Prostate gland (tissue), 2 donors: ENCODE measurements at regions not wholly inside any gene's neighbourhood (a gene's known extent, or its start where the extent isn't known, plus 50 kb on each side); places are given as distances from the start of the nearest gene placed in this dataset.

ENCODE experiments used
- DNase-seq: peaks from one replicate; pipeline ENCODE4 v3.0.0-alpha.2; 2019; ENCODE audit warnings: low spot score
- H3K27ac ChIP-seq, 2 donors: fragments of 200-600 bp; sonication (generic); 2 replicates each; pipeline ENCODE4 v1.5.1; 2017 to 2019
- H3K27me3 ChIP-seq: fragments of 200-600 bp; sonication (generic); replicated peaks from 2 replicates; pipeline ENCODE4 v1.5.1; 2019; ENCODE audit not compliant: insufficient read depth
- H3K36me3 ChIP-seq, 2 donors: fragments of 200-600 bp; sonication (generic); 1 replicate in 1 of 2; 2 replicates in 1 of 2; pipeline versions ENCODE4 v1.5.1 to v1.8.1; 2017 to 2019
- H3K4me1 ChIP-seq: fragments of 200-600 bp; sonication (generic); replicated peaks from 2 replicates; pipeline ENCODE4 v1.5.1; 2019
- H3K4me3 ChIP-seq, 2 donors: fragments of 200-600 bp; sonication (generic); 2 replicates each; pipeline ENCODE4 v1.5.1; 2017 to 2019
- H3K9me3 ChIP-seq: fragments of 200-600 bp; sonication (generic); 2 replicates; pipeline ENCODE4 v1.5.1; 2017
- CTCF ChIP-seq, 4 experiments: fragments of 200-600 bp in 2 of 4; fragments of 450-650 bp in 2 of 4; sonication (generic) in 2 of 4; IDR thresholded peaks; 1 replicate in 3 of 4; 2 replicates in 1 of 4; pipeline ENCODE4 v1.5.1; 2016 to 2019; ENCODE audit warnings: antibody characterized with exemption in 4 of 4, mild to moderate bottlenecking in 2 of 4, moderate library complexity in 2 of 4
- POLR2A ChIP-seq: fragments of 450-650 bp; IDR thresholded peaks from one replicate; pipeline ENCODE4 v1.6.1; 2016; ENCODE audit warnings: antibody characterized with exemption, mild to moderate bottlenecking
- POLR2AphosphoS5 ChIP-seq: sonication (generic); formaldehyde crosslinking; IDR thresholded peaks from one replicate; pipeline ENCODE4 v1.6.1; 2017; ENCODE audit warnings: antibody characterized with exemption
- WGBS: methylation state at CpG from one replicate; pipeline ENCODE4 v1.1.5; 2018; 5-methylcytosine and 5-hydroxymethylcytosine counted together
- intact Hi-C: fragments of 100-400 bp; cut with DNase I; formaldehyde crosslinking; loops from one replicate; pipeline ENCODE4 v1.14.2; 2022

DNA sequence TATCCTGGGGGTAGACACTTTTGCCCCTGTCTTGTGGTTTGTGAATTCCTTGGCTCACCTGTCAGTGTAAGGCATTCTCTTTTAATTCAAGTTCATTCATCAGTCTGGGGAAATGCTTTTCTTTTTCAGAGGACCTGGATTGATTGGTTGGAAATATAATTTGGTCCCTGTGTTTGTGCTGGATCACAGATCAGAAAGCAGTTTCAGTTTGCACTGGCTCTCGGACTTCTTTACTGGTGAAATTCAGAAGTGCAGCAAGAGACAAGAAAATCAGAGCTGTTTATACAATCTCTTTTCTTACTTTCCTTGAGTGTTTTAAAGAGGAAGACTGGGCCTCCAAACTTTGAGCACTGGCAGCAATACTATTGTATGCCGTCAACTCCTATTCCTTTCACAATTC, 161.8 kb upstream of the KCNJ16 start:
- peak overlapping the region in 1 of 2 donors; percentile 27 for H3K27ac ChIP-seq
- WGBS, result 28% methylated on average over 2 of the region's 2 CpGs
- H3K27me3 ChIP-seq, result no peaks in the 10 kb centered on the region
- intact Hi-C loops, result no loop called here
- peak in 1 of 4 experiments; percentile 4 for TF ChIP-seq CTCF (IDR thresholded peaks at IDR 0.05)
- TF ChIP-seq POLR2AphosphoS5, result no peak
- TF ChIP-seq POLR2A, result no peak
- no peak overlapping the region for H3K4me3 ChIP-seq
- no peaks in the 10 kb centered on the region for H3K4me1 ChIP-seq
- no peaks in the 10 kb centered on the region for H3K36me3 ChIP-seq
- DNase-seq, result no peak
- no peaks in the 10 kb centered on the region for H3K9me3 ChIP-seq

DNA sequence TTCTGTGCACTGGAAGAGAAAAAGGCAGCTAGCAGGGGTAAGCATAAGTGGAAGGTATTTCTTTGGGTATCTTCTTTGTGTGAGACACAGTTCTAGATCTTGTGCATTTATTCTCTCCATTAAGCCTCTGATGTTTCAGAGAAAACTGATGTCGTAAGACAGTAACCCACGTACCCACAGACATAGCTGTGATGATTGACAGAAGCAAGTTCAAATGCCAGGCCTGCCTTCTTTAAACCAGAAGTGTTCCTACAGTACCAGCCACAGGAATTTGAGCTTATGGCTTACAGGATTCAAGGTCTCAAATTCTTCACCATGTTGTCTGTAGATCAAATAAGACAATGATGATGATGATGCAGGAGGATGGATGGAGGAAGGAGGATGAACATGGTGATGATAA, 161.4 kb upstream of the KCNJ16 start:
- intact Hi-C loops, result no loop called here
- H3K27ac ChIP-seq, result no peak overlapping the region
- WGBS, result 79% methylated on average over 2 of the region's 2 CpGs
- no peak overlapping the region for H3K4me3 ChIP-seq
- no peaks in the 10 kb centered on the region for H3K9me3 ChIP-seq
- DNase-seq, result no peak
- no peaks in the 10 kb centered on the region for H3K27me3 ChIP-seq
- H3K4me1 ChIP-seq, result no peaks in the 10 kb centered on the region
- no peaks in the 10 kb centered on the region for H3K36me3 ChIP-seq
- no peak for TF ChIP-seq POLR2AphosphoS5
- no peak for TF ChIP-seq POLR2A
- no peak for TF ChIP-seq CTCF (IDR thresholded peaks at IDR 0.05)

- intact Hi-C loops, result no loop called here
- Histone ChIP-seq H3K27ac (no peak overlapping the region), H3K36me3 (no peaks in the 10 kb centered on the region), H3K9me3 (no peaks in the 10 kb centered on the region), H3K4me1 (no peaks in the 10 kb centered on the region), H3K27me3 (no peaks in the 10 kb centered on the region), H3K4me3 (no peak overlapping the region)
- TF ChIP-seq POLR2A, result no peak
- 100% methylated on average over 1 of the region's 1 CpG for WGBS
- no peak for DNase-seq
These were observed 160.5 kb upstream of the KCNJ16 start for GRCh38 chr17:69914520-69914919.

DNA sequence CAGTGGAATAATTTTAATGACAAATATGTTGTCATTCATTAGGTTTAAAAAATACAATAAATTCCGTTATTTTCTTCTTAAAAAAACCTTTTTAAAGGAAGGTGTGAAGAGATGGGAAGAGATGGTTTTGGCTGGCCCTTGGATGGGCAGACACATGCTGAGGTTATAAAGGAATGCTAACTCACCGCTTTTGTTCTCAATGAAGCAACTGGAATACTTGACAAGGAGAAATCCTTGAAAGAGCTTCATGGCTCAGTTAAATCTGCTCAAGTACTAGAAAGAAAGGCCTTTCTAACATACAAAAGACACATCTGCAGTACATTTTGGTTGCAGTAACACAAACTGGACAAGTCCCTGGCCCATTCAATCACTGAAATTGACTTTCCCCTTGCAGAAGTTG, 158.3 kb upstream of the KCNJ16 start:
- no peak for TF ChIP-seq POLR2AphosphoS5
- no peak for TF ChIP-seq POLR2A
- no peak for TF ChIP-seq CTCF (IDR thresholded peaks at IDR 0.05)
- Histone ChIP-seq H3K4me3 (no peak overlapping the region), H3K9me3 (no peaks in the 10 kb centered on the region), H3K36me3 (no peaks in the 10 kb centered on the region), H3K27ac (no peak overlapping the region), H3K4me1 (no peaks in the 10 kb centered on the region), H3K27me3 (no peaks in the 10 kb centered on the region)
- 84% methylated on average over 2 of the region's 2 CpGs for WGBS
- DNase-seq, result no peak
- intact Hi-C loops, result no loop called here

DNA sequence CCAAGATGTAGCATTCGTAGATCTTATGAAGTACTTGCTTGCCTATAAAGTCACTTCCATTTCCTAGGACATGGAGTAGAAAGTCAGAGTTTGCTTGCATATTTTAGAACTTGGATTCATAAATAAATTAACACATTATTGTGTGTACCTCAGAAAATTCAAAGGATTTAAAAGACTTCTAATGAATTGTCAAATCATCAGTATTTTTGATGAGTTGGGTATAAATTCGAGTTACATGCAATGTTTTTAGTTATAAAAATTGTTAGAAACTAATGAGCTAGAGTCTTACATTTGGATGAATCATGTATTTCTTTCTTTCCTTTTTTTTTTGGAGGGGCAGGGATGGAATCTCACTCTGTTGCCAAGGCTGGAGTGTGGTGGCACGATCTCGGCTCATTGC, 156.9 kb upstream of the KCNJ16 start:
- H3K27me3 ChIP-seq, result no peaks in the 10 kb centered on the region
- 96% methylated on average over 4 of the region's 4 CpGs for WGBS
- H3K27ac ChIP-seq, result no peak overlapping the region
- intact Hi-C loops, result no loop called here
- H3K4me1 ChIP-seq, result no peaks in the 10 kb centered on the region
- TF ChIP-seq POLR2A (no peak), POLR2AphosphoS5 (no peak), CTCF (IDR thresholded peaks at IDR 0.05) (no peak)
- DNase-seq, result no peak
- no peak overlapping the region for H3K4me3 ChIP-seq
- H3K36me3 ChIP-seq, result no peaks in the 10 kb centered on the region
- no peaks in the 10 kb centered on the region for H3K9me3 ChIP-seq
